ENCODE measurements at regions not wholly inside any gene's neighbourhood (a gene's known extent, or its start where the extent isn't known, plus 50 kb on each side); places are given as distances from the start of the nearest gene placed in this dataset.
A peak's percentile ranks its signal among the peaks of the same experiment; 100 is the strongest.

- Mint-ChIP-seq H3K27me3 (ENCODE audit: low read depth, poor library complexity) (peaks cover 16% of the 10 kb centered on the region), H3K27ac (peak overlapping the region; percentile 25), H3K4me3 (no peak overlapping the region), H3K9me3 (peaks cover 8% of the 10 kb centered on the region), H3K36me3 (ENCODE audit: low read depth) (peaks cover 5% of the 10 kb centered on the region), H3K4me1 (peaks cover 62% of the 10 kb centered on the region)
- TF ChIP-seq CTCF (IDR thresholded peaks at IDR 0.05), result no peak
- DNase-seq, result no peak
Measured at GRCh38 chr2:6214471-6214870, 522.3 kb downstream of the SOX11 start.

- H3K27ac Mint-ChIP-seq, result no peak overlapping the region
- H3K36me3 Mint-ChIP-seq (ENCODE audit: low read depth), result peaks cover 5% of the 10 kb centered on the region
- TF ChIP-seq CTCF (IDR thresholded peaks at IDR 0.05), result no peak
- H3K4me1 Mint-ChIP-seq, result peaks cover 58% of the 10 kb centered on the region
- H3K4me3 Mint-ChIP-seq, result no peak overlapping the region
- peaks cover 16% of the 10 kb centered on the region for H3K27me3 Mint-ChIP-seq (ENCODE audit: low read depth, poor library complexity)
- no peak for DNase-seq
- peaks cover 3% of the 10 kb centered on the region for H3K9me3 Mint-ChIP-seq
Measured at GRCh38 chr2:6215053-6215452, 522.9 kb downstream of the SOX11 start.

GRCh38 chr2:6216234-6216633, 524.0 kb downstream of the SOX11 start:
- TF ChIP-seq CTCF (IDR thresholded peaks at IDR 0.05), result no peak
- H3K4me1 Mint-ChIP-seq, result peaks cover 51% of the 10 kb centered on the region
- H3K4me3 Mint-ChIP-seq, result no peak overlapping the region
- no peak overlapping the region for H3K27ac Mint-ChIP-seq
- DNase-seq, result no peak
- H3K36me3 Mint-ChIP-seq (ENCODE audit: low read depth), result peaks cover 5% of the 10 kb centered on the region
- H3K27me3 Mint-ChIP-seq (ENCODE audit: low read depth, poor library complexity), result peaks cover 16% of the 10 kb centered on the region
- no peaks in the 10 kb centered on the region for H3K9me3 Mint-ChIP-seq

- Mint-ChIP-seq H3K9me3 (no peaks in the 10 kb centered on the region), H3K27ac (peak overlapping the region; percentile 70), H3K36me3 (ENCODE audit: low read depth) (no peaks in the 10 kb centered on the region), H3K4me3 (no peak overlapping the region), H3K4me1 (peaks cover 47% of the 10 kb centered on the region), H3K27me3 (ENCODE audit: low read depth, poor library complexity) (peaks cover 21% of the 10 kb centered on the region)
- DNase-seq, result no peak
- TF ChIP-seq CTCF (IDR thresholded peaks at IDR 0.05), result no peak
Measured at GRCh38 chr2:6218926-6219325, 526.7 kb downstream of the SOX11 start.

- H3K9me3 Mint-ChIP-seq, result no peaks in the 10 kb centered on the region
- no peak for TF ChIP-seq CTCF (IDR thresholded peaks at IDR 0.05)
- H3K27ac Mint-ChIP-seq, result no peak overlapping the region
- no peaks in the 10 kb centered on the region for H3K36me3 Mint-ChIP-seq (ENCODE audit: low read depth)
- no peak overlapping the region for H3K4me3 Mint-ChIP-seq
- no peak for DNase-seq
- peaks cover 47% of the 10 kb centered on the region for H3K4me1 Mint-ChIP-seq
- peaks cover 18% of the 10 kb centered on the region for H3K27me3 Mint-ChIP-seq (ENCODE audit: low read depth, poor library complexity)
Measured at GRCh38 chr2:6219906-6220305, 527.7 kb downstream of the SOX11 start.

GRCh38 chr2:6222296-6222695, 530.1 kb downstream of the SOX11 start:
- no peak for DNase-seq
- Mint-ChIP-seq H3K27ac (no peak overlapping the region), H3K4me3 (no peak overlapping the region), H3K27me3 (ENCODE audit: low read depth, poor library complexity) (peaks cover 18% of the 10 kb centered on the region), H3K36me3 (ENCODE audit: low read depth) (no peaks in the 10 kb centered on the region), H3K9me3 (no peaks in the 10 kb centered on the region), H3K4me1 (peaks cover 55% of the 10 kb centered on the region)
- no peak for TF ChIP-seq CTCF (IDR thresholded peaks at IDR 0.05)
